GM23338 (cell line): ENCODE measurements at regions not wholly inside any gene's neighbourhood (a gene's known extent, or its start where the extent isn't known, plus 50 kb on each side); places are given as distances from the start of the nearest gene placed in this dataset.

Source experiments
- ATAC-seq: fragments of 200-7000 bp; cut with Tn5 transposase; 3 replicates; pipeline ENCODE4 v1.9.1; 2020
- DNase-seq: peaks from one replicate; pipeline ENCODE4 v3.0.0-alpha.2; 2015; ENCODE audit warnings: low spot score
- H2AFZ ChIP-seq: fragments of 200-600 bp; sonication (generic); 2 replicates; pipeline ENCODE4 v1.8.0; 2016; ENCODE audit warnings: antibody characterized with exemption, mild to moderate bottlenecking, moderate library complexity
- H3F3A ChIP-seq: fragments of 200-600 bp; sonication (generic); replicated peaks from 2 replicates; pipeline ENCODE4 v1.8.0; 2017; ENCODE audit warnings: antibody characterized with exemption, mixed run types, low read depth
- H3K27ac ChIP-seq: fragments of 200-600 bp; sonication (generic); 2 replicates; pipeline ENCODE4 v1.6.1; 2016; ENCODE audit warnings: low read depth
- H3K27me3 ChIP-seq: fragments of 200-600 bp; sonication (generic); 2 replicates; pipeline ENCODE4 v1.8.0; 2016; ENCODE audit warnings: mild to moderate bottlenecking, mixed run types, moderate library complexity; ENCODE audit not compliant: insufficient read depth
- H3K36me3 ChIP-seq: fragments of 200-600 bp; sonication (generic); 2 replicates; pipeline ENCODE4 v1.8.0; 2016; ENCODE audit warnings: mild to moderate bottlenecking; ENCODE audit not compliant: insufficient read depth
- H3K4me1 ChIP-seq: fragments of 200-600 bp; sonication (generic); 2 replicates; pipeline ENCODE4 v1.8.0; 2016; ENCODE audit warnings: mild to moderate bottlenecking, moderate library complexity; ENCODE audit not compliant: insufficient read depth
- H3K4me2 ChIP-seq: fragments of 200-600 bp; sonication (generic); 2 replicates; pipeline ENCODE4 v1.7.1; 2017; ENCODE audit warnings: mixed run types
- H3K4me3 ChIP-seq: fragments of 200-600 bp; sonication (generic); 2 replicates; pipeline ENCODE4 v1.6.1; 2016; ENCODE audit warnings: mixed run types
- H3K79me2 ChIP-seq: fragments of 200-600 bp; sonication (generic); replicated peaks from 2 replicates; pipeline ENCODE4 v1.8.0; 2017; ENCODE audit warnings: mild to moderate bottlenecking; ENCODE audit not compliant: insufficient read depth
- H3K9me2 ChIP-seq: fragments of 200-600 bp; sonication (generic); 2 replicates; pipeline ENCODE4 v1.8.0; 2017; ENCODE audit not compliant: insufficient read depth
- H4K20me1 ChIP-seq: fragments of 200-600 bp; sonication (generic); replicated peaks from 2 replicates; pipeline ENCODE4 v1.8.0; 2017; ENCODE audit warnings: mild to moderate bottlenecking; ENCODE audit not compliant: insufficient read depth
- H3K27ac Mint-ChIP-seq: 2 replicates; pipeline ENCODE4 v1.8.0; 2020; ENCODE audit warnings: inconsistent platforms, mild to moderate bottlenecking, moderate library complexity, mixed read lengths
- H3K27me3 Mint-ChIP-seq: 3 replicates; pipeline ENCODE4 v1.8.0; 2022; ENCODE audit warnings: low read depth, mild to moderate bottlenecking, moderate library complexity, mixed read lengths, inconsistent platforms; ENCODE audit not compliant: insufficient read depth, poor library complexity
- H3K36me3 Mint-ChIP-seq: 3 replicates; pipeline ENCODE4 v1.8.0; 2021; ENCODE audit warnings: low read depth, mild to moderate bottlenecking, inconsistent platforms, moderate library complexity, mixed read lengths
- H3K4me1 Mint-ChIP-seq: 3 replicates; pipeline ENCODE4 v1.8.0; 2020; ENCODE audit warnings: mild to moderate bottlenecking, inconsistent platforms, mixed read lengths
- H3K4me3 Mint-ChIP-seq: 3 replicates; pipeline ENCODE4 v1.8.0; 2021; ENCODE audit warnings: moderate library complexity, mild to moderate bottlenecking, inconsistent platforms, mixed read lengths
- H3K9me3 Mint-ChIP-seq: 3 replicates; pipeline ENCODE4 v1.8.0; 2020; ENCODE audit warnings: moderate library complexity, mild to moderate bottlenecking, inconsistent platforms, mixed read lengths
- CREB1 ChIP-seq: fragments of 250-450 bp; sonication (Bioruptor Pico); IDR thresholded peaks from 2 replicates; pipeline ENCODE4 v1.5.0; 2020; ENCODE audit warnings: low read depth, mild to moderate bottlenecking, moderate library complexity
- CTCF ChIP-seq, 2 experiments: fragments of 200-600 bp in 1 of 2; sonication (generic) in 1 of 2; conservative IDR thresholded peaks; 2 replicates each; pipeline versions ENCODE4 v1.5.1 to v1.6.1; 2016 to 2017; ENCODE audit warnings: antibody characterized with exemption in 2 of 2, low read depth in 2 of 2, mild to moderate bottlenecking in 2 of 2, moderate library complexity in 1 of 2
- ETS1 ChIP-seq: IDR thresholded peaks from 2 replicates; pipeline ENCODE4 v1.6.1; 2016; ENCODE audit warnings: antibody characterized with exemption
- EZH2 ChIP-seq: fragments of 200-600 bp; sonication (generic); IDR thresholded peaks from one replicate; pipeline ENCODE4 v1.8.0; 2017; ENCODE audit warnings: antibody characterized with exemption, mild to moderate bottlenecking, low read depth; ENCODE audit not compliant: unreplicated experiment
- EZH2phosphoT487 ChIP-seq: fragments of 200-600 bp; sonication (generic); IDR thresholded peaks from one replicate; pipeline ENCODE4 v1.8.1; 2018; ENCODE audit warnings: antibody characterized with exemption; ENCODE audit not compliant: unreplicated experiment
- JUNB ChIP-seq: IDR thresholded peaks from one replicate; pipeline ENCODE4 v1.6.1; 2016; ENCODE audit warnings: antibody characterized with exemption; ENCODE audit not compliant: unreplicated experiment
- NANOG ChIP-seq: IDR thresholded peaks from 2 replicates; pipeline ENCODE4 v1.6.1; 2016; ENCODE audit warnings: antibody characterized with exemption, borderline replicate concordance
- POLR2AphosphoS5 ChIP-seq: IDR thresholded peaks from 2 replicates; pipeline ENCODE4 v1.6.1; 2016; ENCODE audit warnings: antibody characterized with exemption, low read depth
- REST ChIP-seq: IDR thresholded peaks from one replicate; pipeline ENCODE4 v1.6.1; 2018; ENCODE audit warnings: antibody characterized with exemption; ENCODE audit not compliant: unreplicated experiment
- STAT1 ChIP-seq: IDR thresholded peaks from one replicate; pipeline ENCODE4 v1.6.1; 2016; ENCODE audit warnings: antibody characterized with exemption; ENCODE audit not compliant: unreplicated experiment
- ZNF114 ChIP-seq: fragments of 250-450 bp; sonication (Bioruptor Pico); IDR thresholded peaks from 2 replicates; pipeline ENCODE4 v1.5.0; 2020; ENCODE audit warnings: mild to moderate bottlenecking, moderate library complexity
- ZNF331 ChIP-seq: fragments of 250-450 bp; sonication (Bioruptor Pico); IDR thresholded peaks from 2 replicates; pipeline ENCODE4 v1.5.0; 2020; ENCODE audit warnings: low read depth, mild to moderate bottlenecking, moderate library complexity
- ZNF462 ChIP-seq: fragments of 250-450 bp; sonication (Bioruptor Pico); IDR thresholded peaks from 2 replicates; pipeline ENCODE4 v1.5.0; 2020; ENCODE audit warnings: mild to moderate bottlenecking, moderate library complexity

GRCh38 chr1:215321802-215322201 lies 239.3 kb downstream of the KCNK2 start:
- no peak overlapping the region for H3K4me2 ChIP-seq
- peaks cover 1% of the 10 kb centered on the region for H3K27me3 Mint-ChIP-seq
- H3K4me3 Mint-ChIP-seq: no peak overlapping the region
- H3K27ac Mint-ChIP-seq: no peak overlapping the region
- DNase-seq (no peak), ATAC-seq (no peak)
- H3K27ac ChIP-seq: no peak overlapping the region
- peaks cover 15% of the 10 kb centered on the region for H3K36me3 Mint-ChIP-seq
- no peaks in the 10 kb centered on the region for H3K4me1 ChIP-seq
- H3F3A ChIP-seq: no peaks in the 10 kb centered on the region
- TF ChIP-seq STAT1 (no peak), CTCF (conservative IDR thresholded peaks at IDR 0.05; ENCODE audit: low read depth in 2 of 2) (no peak), ETS1 (no peak), POLR2AphosphoS5 (no peak), REST (no peak), CREB1 (CRISPR knock-in tag) (no peak), ZNF114 (CRISPR knock-in tag) (no peak), NANOG (no peak), EZH2phosphoT487 (no peak), ZNF462 (CRISPR knock-in tag) (no peak), EZH2 (no peak), ZNF331 (CRISPR knock-in tag) (no peak), JUNB (no peak)
- no peaks in the 10 kb centered on the region for H4K20me1 ChIP-seq
- H3K36me3 ChIP-seq: peaks cover 8% of the 10 kb centered on the region; the same call in 1 of the 2 replicates
- peaks cover 4% of the 10 kb centered on the region; the same call in 1 of the 2 replicates for H3K9me2 ChIP-seq
- no peaks in the 10 kb centered on the region for H3K79me2 ChIP-seq
- no peaks in the 10 kb centered on the region for H3K4me1 Mint-ChIP-seq
- 0 out of 2 replicates have a peak overlapping the region, but pooled peaks have one; percentile 78 for H2AFZ ChIP-seq
- H3K4me3 ChIP-seq: no peak overlapping the region
- no peaks in the 10 kb centered on the region for H3K27me3 ChIP-seq
- H3K9me3 Mint-ChIP-seq: peaks cover 42% of the 10 kb centered on the region
